K562 (cell line): ENCODE measurements at regions not wholly inside any gene's neighbourhood (a gene's known extent, or its start where the extent isn't known, plus 50 kb on each side); places are given as distances from the start of the nearest gene placed in this dataset.

ENCODE experiments used
- CUX1 ChIP-seq: fragments of 200-800 bp; sonication (Bioruptor generic); IDR thresholded peaks from 2 replicates; pipeline ENCODE4 v1.6.1; 2016; ENCODE audit warnings: missing genetic modification characterization, missing compliant biosample characterization
- ELK3 ChIP-seq: fragments of 450-650 bp; formaldehyde crosslinking; IDR thresholded peaks from 2 replicates; pipeline ENCODE4 v1.4.0; 2020; ENCODE audit warnings: mild to moderate bottlenecking
- EP300 ChIP-seq: IDR thresholded peaks from 2 replicates; pipeline ENCODE4 v1.6.1; 2012; ENCODE audit warnings: low read length, improper control_type of control experiment
- SRF ChIP-seq, 2 experiments: fragments of 250-450, 450-650 bp in 1 of 2; sonication (Bioruptor Pico) in 1 of 2; sonication (generic) in 1 of 2; formaldehyde crosslinking; IDR thresholded peaks; 2 replicates each; pipeline versions ENCODE4 v1.5.0 to v1.5.1; 2020 to 2022; ENCODE audit warnings: mild to moderate bottlenecking in 1 of 2, missing genetic modification reagents in 1 of 2
- TAF7 ChIP-seq: fragments of 450-650 bp; IDR thresholded peaks from 2 replicates; pipeline ENCODE4 v1.6.1; 2016; ENCODE audit warnings: missing genetic modification characterization, missing compliant biosample characterization
- TBL1XR1 ChIP-seq, 2 experiments: IDR thresholded peaks; 2 replicates each; pipeline ENCODE4 v1.6.1; 2012; ENCODE audit warnings: improper control_type of control experiment in 2 of 2, low read length in 2 of 2, mild to moderate bottlenecking in 1 of 2

- TF ChIP-seq CUX1 (CRISPR knock-in tag): no peak
- TF ChIP-seq SRF (CRISPR knock-in tag; IDR thresholded peaks at IDR 0.05): no peak
- no peak for TF ChIP-seq TAF7 (tag)
- TF ChIP-seq TBL1XR1 (IDR thresholded peaks at IDR 0.05; ENCODE audit: low read length in 2 of 2): no peak
- TF ChIP-seq EP300: no peak
- TF ChIP-seq ELK3 (CRISPR knock-in tag): no peak
Measured at GRCh38 chr2:206853915-206854314, 85.4 kb upstream of the CPO start (continued).
